ENCODE measurements at regions not wholly inside any gene's neighbourhood (a gene's known extent, or its start where the extent isn't known, plus 50 kb on each side); places are given as distances from the start of the nearest gene placed in this dataset.

GRCh38 chr14:105700622-105701288, 174.4 kb downstream of the TMEM121 start:
- TF ChIP-seq, protein P1, sequence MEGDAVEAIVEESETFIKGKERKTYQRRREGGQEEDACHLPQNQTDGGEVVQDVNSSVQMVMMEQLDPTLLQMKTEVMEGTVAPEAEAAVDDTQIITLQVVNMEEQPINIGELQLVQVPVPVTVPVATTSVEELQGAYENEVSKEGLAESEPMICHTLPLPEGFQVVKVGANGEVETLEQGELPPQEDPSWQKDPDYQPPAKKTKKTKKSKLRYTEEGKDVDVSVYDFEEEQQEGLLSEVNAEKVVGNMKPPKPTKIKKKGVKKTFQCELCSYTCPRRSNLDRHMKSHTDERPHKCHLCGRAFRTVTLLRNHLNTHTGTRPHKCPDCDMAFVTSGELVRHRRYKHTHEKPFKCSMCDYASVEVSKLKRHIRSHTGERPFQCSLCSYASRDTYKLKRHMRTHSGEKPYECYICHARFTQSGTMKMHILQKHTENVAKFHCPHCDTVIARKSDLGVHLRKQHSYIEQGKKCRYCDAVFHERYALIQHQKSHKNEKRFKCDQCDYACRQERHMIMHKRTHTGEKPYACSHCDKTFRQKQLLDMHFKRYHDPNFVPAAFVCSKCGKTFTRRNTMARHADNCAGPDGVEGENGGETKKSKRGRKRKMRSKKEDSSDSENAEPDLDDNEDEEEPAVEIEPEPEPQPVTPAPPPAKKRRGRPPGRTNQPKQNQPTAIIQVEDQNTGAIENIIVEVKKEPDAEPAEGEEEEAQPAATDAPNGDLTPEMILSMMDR (IDR thresholded peaks at IDR 0.05; ENCODE audit: low read depth, low read length) = no peak
- TF ChIP-seq POLR2A (IDR thresholded peaks at IDR 0.05; ENCODE audit: extremely low read depth, insufficient read length) (no peak), MYC (IDR thresholded peaks at IDR 0.05; ENCODE audit: low read depth, low read length) (no peak)

Data from NB4 (cell line).